ENCODE measurements at regions not wholly inside any gene's neighbourhood (a gene's known extent, or its start where the extent isn't known, plus 50 kb on each side); places are given as distances from the start of the nearest gene placed in this dataset. TPM values are rescaled to one million over a fixed set of nuclear protein-coding genes. Genes with fewer than 3 reads are reported as not detected.

DNA sequence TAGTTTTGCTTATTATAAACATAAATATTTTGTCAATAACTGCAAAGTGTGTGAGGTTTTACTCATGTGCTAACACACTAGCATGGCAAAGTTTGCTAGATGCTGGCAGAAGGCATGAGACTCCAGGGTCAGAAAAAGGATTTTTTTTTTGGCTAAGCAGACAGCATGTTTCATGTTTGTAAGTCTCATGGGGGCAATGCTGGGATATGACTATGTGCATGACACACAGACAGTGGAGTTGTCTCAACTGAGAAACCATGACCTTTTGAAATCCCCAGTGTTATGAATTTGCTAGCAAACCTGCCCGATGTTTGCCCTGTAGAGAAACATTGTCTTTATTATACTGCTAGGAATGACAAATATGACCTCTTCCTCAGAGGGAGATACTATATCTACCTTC lies 448.2 kb downstream of the BRINP3 start:
- no peak for DNase-seq

DNA sequence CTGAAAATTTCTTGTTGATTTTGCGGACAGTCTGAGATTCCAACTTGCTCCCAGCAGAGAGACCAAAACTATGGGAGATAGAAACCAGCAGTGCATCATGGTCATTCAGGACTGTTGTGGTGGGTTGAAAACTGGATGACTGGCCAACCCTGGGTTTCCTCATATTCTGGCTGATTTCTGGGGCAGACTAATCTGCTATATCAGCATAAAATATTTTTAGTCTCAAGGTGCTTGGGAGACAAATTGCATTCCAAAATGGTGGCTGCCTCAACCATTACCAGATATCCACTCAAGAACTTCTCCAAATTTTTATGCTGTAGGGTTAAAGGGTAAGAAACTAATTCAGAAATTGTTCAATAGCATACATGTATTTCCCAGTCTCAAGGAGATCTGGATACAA lies 434.0 kb downstream of the BRINP3 start:
- DNase-seq = no peak

DNA sequence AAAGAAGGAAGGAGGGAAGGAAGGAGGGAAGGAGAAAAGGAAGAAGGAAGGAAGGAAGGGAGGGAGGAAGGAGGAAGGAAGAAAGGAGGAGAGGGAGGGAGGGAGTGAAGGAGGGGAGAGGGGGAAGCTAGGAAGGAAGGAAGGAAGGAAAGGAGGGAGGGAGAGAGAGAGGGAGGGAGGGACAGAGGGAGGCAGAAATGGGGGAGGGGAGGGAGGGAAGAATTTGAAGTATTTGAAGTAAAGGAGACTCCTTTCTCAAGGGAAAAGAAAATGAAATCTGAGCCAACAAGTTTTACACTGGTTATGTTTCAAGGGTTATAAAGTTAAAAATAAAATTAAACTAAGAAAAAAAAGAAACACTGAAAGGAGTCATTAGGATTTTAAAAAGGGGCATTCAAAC lies 431.4 kb downstream of the BRINP3 start:
- no peak for DNase-seq

Small RNA genes lying in the stretch of these regions (small RNA-seq; reads per million reads assigned to genes)
- gene AL136372.1 (ENCODE audit: low replicate concordance) = not detected
- gene AL357559.1 (ENCODE audit: low replicate concordance) = not detected
- not detected for gene AL391813.1 (ENCODE audit: low replicate concordance)
- gene RNA5SP73 (ENCODE audit: low replicate concordance) = not detected

Measured in skin of body (tissue), 2 donors.